ENCODE measurements at regions not wholly inside any gene's neighbourhood (a gene's known extent, or its start where the extent isn't known, plus 50 kb on each side); places are given as distances from the start of the nearest gene placed in this dataset.

GRCh38 chr4:100009490-100009889, 59.4 kb upstream of the H2AZ1 start:
- TF ChIP-seq POLR2AphosphoS5 (IDR thresholded peaks at IDR 0.05; ENCODE audit: borderline replicate concordance, low read depth, low read length), result no peak
- no peak for TF ChIP-seq EZH2 (IDR thresholded peaks at IDR 0.05)
